ENCODE measurements at regions not wholly inside any gene's neighbourhood (a gene's known extent, or its start where the extent isn't known, plus 50 kb on each side); places are given as distances from the start of the nearest gene placed in this dataset.
"Not testable (repeated sequence)": the region's sequence is repeated elsewhere in the genome, so short reads cannot be mapped to it uniquely, and the experiment has no call there.

DNA sequence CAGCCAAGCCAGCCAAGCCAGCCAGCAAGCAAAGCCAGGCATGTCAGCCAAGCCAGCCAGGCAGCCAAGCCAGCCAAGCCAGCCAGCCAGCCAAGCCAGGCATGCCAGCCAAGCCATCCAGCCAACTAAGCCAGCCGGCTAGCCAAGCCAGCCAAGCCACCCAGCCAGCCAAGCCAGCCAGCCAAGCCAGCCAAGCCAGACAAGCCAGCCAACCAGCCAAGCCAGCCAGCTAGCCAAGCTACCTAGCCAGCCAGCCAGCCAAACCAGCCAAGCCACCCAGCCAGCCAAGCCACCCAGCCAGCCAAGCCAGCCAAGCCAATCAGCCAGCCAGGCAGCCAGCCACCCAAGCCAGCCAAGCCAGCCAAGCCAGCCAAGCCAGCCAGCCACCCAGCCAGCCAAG, 1600.5 kb downstream of the RPIA start:
- TF ChIP-seq, protein P1, sequence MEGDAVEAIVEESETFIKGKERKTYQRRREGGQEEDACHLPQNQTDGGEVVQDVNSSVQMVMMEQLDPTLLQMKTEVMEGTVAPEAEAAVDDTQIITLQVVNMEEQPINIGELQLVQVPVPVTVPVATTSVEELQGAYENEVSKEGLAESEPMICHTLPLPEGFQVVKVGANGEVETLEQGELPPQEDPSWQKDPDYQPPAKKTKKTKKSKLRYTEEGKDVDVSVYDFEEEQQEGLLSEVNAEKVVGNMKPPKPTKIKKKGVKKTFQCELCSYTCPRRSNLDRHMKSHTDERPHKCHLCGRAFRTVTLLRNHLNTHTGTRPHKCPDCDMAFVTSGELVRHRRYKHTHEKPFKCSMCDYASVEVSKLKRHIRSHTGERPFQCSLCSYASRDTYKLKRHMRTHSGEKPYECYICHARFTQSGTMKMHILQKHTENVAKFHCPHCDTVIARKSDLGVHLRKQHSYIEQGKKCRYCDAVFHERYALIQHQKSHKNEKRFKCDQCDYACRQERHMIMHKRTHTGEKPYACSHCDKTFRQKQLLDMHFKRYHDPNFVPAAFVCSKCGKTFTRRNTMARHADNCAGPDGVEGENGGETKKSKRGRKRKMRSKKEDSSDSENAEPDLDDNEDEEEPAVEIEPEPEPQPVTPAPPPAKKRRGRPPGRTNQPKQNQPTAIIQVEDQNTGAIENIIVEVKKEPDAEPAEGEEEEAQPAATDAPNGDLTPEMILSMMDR (IDR thresholded peaks at IDR 0.05): not testable (repeated sequence)
- TF ChIP-seq POLR2A (IDR thresholded peaks at IDR 0.05): not testable (repeated sequence)

All from esophagus squamous epithelium (tissue), 4 donors.